ENCODE measurements at regions not wholly inside any gene's neighbourhood (a gene's known extent, or its start where the extent isn't known, plus 50 kb on each side); places are given as distances from the start of the nearest gene placed in this dataset.

- TF ChIP-seq CTCF (conservative IDR thresholded peaks at IDR 0.05 in 1 of 2, IDR thresholded peaks at IDR 0.05 in 1 of 2; ENCODE audit: extremely low read depth in 1 of 2, insufficient read depth in 1 of 2, low read depth in 1 of 2, low read length in 2 of 2) (no peak), EZH2 (IDR thresholded peaks at IDR 0.05; ENCODE audit: borderline replicate concordance, low read length) (no peak)
Measured at GRCh38 chr2:67867735-67868134, 195.1 kb downstream of the C1D start.
